PFSK-1 (cell line): ENCODE measurements at regions not wholly inside any gene's neighbourhood (a gene's known extent, or its start where the extent isn't known, plus 50 kb on each side); places are given as distances from the start of the nearest gene placed in this dataset.

Source experiments
- FOXP2 ChIP-seq: optimal IDR thresholded peaks from 2 replicates; pipeline ENCODE3; 2011; ENCODE audit warnings: borderline replicate concordance, control low read depth, inconsistent platforms; ENCODE audit not compliant: insufficient read depth; ENCODE audit errors: extremely low read length, extremely low read depth
- POLR2AphosphoS5 ChIP-seq: IDR thresholded peaks from 2 replicates; pipeline ENCODE4 v1.6.1; 2012; ENCODE audit warnings: low read depth, mild to moderate bottlenecking, control low read depth, low read length, moderate library complexity
- REST ChIP-seq, 2 experiments: IDR thresholded peaks; 2 replicates each; pipeline versions ENCODE4 v1.6.1 to v1.8.0; 2011 to 2012; ENCODE audit warnings: low read depth in 2 of 2, low read length in 2 of 2, control low read depth in 1 of 2, inconsistent platforms in 1 of 2, mild to moderate bottlenecking in 1 of 2, moderate library complexity in 1 of 2; ENCODE audit not compliant: insufficient read depth in 1 of 2
- SIN3A ChIP-seq: IDR thresholded peaks from 2 replicates; pipeline ENCODE4 v1.6.1; 2012; ENCODE audit warnings: mild to moderate bottlenecking, low read length, moderate library complexity, borderline replicate concordance; ENCODE audit not compliant: insufficient read depth
- TAF1 ChIP-seq: IDR thresholded peaks from 2 replicates; pipeline ENCODE4 v1.6.1; 2012; ENCODE audit warnings: low read length, control low read depth, borderline replicate concordance; ENCODE audit not compliant: insufficient read depth

DNA sequence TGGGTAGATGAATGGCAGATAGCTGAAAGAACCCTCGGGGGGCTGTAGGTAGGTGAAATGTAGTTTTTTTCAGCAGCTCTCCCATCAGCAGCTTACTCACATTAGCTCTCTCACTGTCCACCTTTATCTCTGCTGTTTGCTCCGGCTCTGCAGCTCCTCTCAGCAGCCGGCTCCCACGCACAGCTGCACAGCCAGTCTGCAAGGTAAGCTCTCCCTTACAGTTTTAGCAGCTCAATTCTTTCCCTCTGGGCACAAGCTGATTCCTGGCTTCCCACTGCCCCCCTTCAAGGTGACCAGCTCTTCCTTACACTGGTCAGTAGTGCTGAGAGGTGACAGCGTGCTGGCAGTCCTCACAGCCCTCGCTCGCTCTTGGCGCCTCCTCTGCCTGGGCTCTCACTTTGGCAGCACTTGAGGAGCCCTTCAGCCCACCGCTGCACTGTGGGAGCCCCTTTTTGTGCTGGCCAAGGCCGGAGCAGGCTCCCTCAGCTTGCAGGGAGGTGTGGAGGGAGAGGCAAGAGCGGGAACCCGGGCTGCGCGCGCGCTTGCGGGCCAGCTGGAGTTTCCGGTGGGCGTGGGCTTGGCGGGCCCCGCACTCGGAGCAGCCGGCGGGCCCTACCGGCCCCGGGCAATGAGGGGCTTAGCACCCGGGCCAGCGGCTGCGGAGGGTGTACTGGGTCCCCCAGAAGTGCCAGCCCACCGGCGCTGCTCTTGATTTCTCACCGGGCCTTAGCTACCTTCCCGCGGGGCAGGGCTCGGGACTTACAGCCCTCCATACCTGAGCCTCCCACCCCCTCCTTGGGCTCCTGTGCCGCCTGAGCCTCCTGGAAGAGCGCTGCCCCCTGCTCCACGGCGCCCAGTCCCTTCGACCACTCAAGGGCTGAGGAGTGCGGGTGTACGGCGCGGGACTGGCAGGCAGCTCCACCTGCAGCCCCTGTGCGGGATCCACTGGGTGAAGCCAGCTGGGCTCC, 393.6 kb downstream of the CENPC start:
- no peak for TF ChIP-seq SIN3A
- no peak for TF ChIP-seq FOXP2
- TF ChIP-seq TAF1, result no peak
- no peak for TF ChIP-seq POLR2AphosphoS5
- TF ChIP-seq REST (IDR thresholded peaks at IDR 0.05; ENCODE audit: insufficient read depth in 1 of 2, low read depth in 2 of 2, low read length in 2 of 2), result no peak

DNA sequence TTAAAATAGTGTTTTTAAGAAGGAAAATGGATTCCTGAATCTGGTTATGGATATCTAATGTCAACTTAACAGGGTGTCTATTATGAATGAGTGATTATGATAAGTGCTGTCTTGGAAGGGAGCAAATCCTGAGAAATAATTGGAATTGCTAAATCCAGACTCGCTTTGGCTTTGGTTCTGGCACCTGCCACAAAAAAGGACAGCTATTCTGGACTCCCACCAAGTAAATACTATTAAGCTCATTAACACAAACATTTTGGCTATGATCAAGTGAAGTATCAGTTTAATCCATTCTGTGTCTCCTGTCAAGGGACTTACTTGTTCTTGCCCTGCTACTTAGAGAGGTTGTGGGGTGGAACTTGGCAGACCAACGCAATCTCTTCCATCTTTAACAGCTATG, 403.7 kb downstream of the CENPC start:
- TF ChIP-seq TAF1 (no peak), REST (IDR thresholded peaks at IDR 0.05; ENCODE audit: insufficient read depth in 1 of 2, low read depth in 2 of 2, low read length in 2 of 2) (no peak), POLR2AphosphoS5 (no peak), FOXP2 (no peak), SIN3A (no peak)

DNA sequence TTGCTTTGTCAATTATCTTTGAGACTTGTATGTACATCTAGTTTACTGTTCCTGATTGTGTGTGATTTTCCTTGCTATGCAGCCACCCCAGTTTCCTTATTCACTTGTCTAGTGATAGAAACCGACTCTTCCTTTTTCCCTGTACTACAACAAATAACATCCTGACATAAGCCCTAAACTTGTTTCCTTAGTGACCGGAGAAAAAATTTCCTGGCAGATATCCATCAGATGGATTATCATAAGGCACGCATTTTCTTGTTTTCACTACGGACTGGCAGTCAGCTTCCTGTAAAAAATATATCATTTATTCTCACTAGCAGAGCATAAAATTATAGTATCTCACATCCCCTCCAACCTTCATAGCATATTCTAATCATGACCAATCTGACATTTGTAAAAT, 410.7 kb downstream of the CENPC start:
- no peak for TF ChIP-seq POLR2AphosphoS5

DNA sequence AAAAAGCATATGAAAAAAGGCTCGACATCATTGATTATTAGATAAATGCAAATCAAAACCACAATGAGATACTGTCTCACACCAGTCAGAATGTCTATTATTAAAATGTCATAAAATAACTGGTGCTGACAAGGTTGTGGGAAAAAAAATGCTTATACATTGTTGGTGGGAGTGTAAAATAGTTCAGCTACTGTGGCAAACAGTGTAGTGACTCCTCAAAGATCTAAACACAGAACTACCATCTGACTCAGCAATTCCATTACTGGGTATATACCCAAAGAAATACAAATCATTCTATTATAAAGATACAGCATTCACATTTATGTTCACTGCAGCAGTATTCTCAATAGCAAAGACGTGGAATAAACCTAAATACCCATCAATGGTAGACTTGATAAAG, 412.1 kb downstream of the CENPC start:
- no peak for TF ChIP-seq POLR2AphosphoS5
- TF ChIP-seq FOXP2, result no peak
- TF ChIP-seq REST (IDR thresholded peaks at IDR 0.05; ENCODE audit: insufficient read depth in 1 of 2, low read depth in 2 of 2, low read length in 2 of 2), result no peak
- TF ChIP-seq SIN3A, result no peak
- TF ChIP-seq TAF1, result no peak

- TF ChIP-seq FOXP2 (no peak), TAF1 (no peak), POLR2AphosphoS5 (no peak), REST (IDR thresholded peaks at IDR 0.05; ENCODE audit: insufficient read depth in 1 of 2, low read depth in 2 of 2, low read length in 2 of 2) (no peak), SIN3A (no peak)
Observed at GRCh38 chr4:67131224-67131623, 414.1 kb downstream of the CENPC start.
